ENCODE measurements at regions not wholly inside any gene's neighbourhood (a gene's known extent, or its start where the extent isn't known, plus 50 kb on each side); places are given as distances from the start of the nearest gene placed in this dataset.

DNA sequence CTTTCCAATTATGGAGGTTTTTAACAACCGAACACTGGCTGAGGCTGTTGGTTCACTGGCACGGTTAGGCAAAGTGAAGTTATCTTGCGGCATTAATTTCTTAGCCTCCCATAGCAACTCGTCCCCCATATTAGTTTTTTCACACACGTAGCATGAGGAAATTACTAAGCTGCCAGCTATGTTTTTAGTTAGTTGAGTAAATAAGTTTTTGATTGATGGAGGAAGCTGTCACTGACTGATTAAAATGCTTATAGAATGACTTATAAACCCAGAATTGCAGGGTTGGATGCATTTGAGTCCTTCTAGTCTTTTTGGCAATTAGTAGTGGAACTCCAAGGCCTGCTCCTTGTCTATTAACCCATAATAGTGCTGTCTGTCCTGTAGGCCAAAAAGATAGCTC lies 97.1 kb downstream of the ALG10 start:
- TF ChIP-seq POLR2A (IDR thresholded peaks at IDR 0.05), result no peak
- TF ChIP-seq, protein P1, sequence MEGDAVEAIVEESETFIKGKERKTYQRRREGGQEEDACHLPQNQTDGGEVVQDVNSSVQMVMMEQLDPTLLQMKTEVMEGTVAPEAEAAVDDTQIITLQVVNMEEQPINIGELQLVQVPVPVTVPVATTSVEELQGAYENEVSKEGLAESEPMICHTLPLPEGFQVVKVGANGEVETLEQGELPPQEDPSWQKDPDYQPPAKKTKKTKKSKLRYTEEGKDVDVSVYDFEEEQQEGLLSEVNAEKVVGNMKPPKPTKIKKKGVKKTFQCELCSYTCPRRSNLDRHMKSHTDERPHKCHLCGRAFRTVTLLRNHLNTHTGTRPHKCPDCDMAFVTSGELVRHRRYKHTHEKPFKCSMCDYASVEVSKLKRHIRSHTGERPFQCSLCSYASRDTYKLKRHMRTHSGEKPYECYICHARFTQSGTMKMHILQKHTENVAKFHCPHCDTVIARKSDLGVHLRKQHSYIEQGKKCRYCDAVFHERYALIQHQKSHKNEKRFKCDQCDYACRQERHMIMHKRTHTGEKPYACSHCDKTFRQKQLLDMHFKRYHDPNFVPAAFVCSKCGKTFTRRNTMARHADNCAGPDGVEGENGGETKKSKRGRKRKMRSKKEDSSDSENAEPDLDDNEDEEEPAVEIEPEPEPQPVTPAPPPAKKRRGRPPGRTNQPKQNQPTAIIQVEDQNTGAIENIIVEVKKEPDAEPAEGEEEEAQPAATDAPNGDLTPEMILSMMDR (IDR thresholded peaks at IDR 0.05), result no peak

Data from body of pancreas (tissue), 4 donors.